K562 (cell line): ENCODE measurements at regions not wholly inside any gene's neighbourhood (a gene's known extent, or its start where the extent isn't known, plus 50 kb on each side); places are given as distances from the start of the nearest gene placed in this dataset.

Experiments used
- ATAC-seq: fragments of 200-7000 bp; cut with Tn5 transposase; 3 replicates; pipeline ENCODE4 v1.9.1; 2020; ENCODE audit warnings: moderate library complexity
- BruUV-seq: library from RNA; stranded (reverse); fragments of 400-500 nt; replicated peaks from 2 replicates; lab custom pipeline; 2021; lab: Mats Ljungman, UMichigan
- CTCF ChIA-PET: fragments of 300-600 bp; formaldehyde crosslinking; extraction: SDS; loops from one replicate; lab custom pipeline; 2021; ENCODE audit warnings: low intra/inter-chr PET ratio; lab: Yijun Ruan, JAX
- POLR2A ChIA-PET: fragments of 300-600, 350-650 bp; sonication (Branson Sonifier 250); formaldehyde crosslinking; extraction: SDS; loops from one replicate; lab custom pipeline; 2021; ENCODE audit warnings: antibody characterized with exemption, inconsistent platforms; lab: Yijun Ruan, JAX
- DNase-seq, 4 experiments: peaks; one replicate each; pipeline versions ENCODE4 v3.0.0 to v3.0.0-alpha.2; 2011 to 2018; ENCODE audit warnings: low spot score in 3 of 4, mixed read lengths in 3 of 4; ENCODE audit errors: extremely low read depth in 1 of 4
- FAIRE-seq: peaks from 2 replicates; lab custom pipeline; 2011; peaks lifted over from hg19 to GRCh38; lab: Jason Lieb, UNC
- H2AFZ ChIP-seq: 2 replicates; pipeline ENCODE4 v1.6.0; 2011; ENCODE audit warnings: low read depth, low read length, control low read depth, inconsistent platforms
- H3K27ac ChIP-seq: fragments of 200-600 bp; 3 replicates; pipeline ENCODE4 v1.8.0; 2011; ENCODE audit warnings: low read depth, mild to moderate bottlenecking, control low read depth, inconsistent platforms, low read length, moderate library complexity, mixed read lengths; ENCODE audit errors: extremely low read depth
- H3K27me3 ChIP-seq, 2 experiments: fragments of 300-600 bp in 1 of 2; 2 replicates in 1 of 2; 3 replicates in 1 of 2; pipeline versions ENCODE4 v1.6.0 to v1.8.0; 2011; ENCODE audit warnings: inconsistent platforms in 2 of 2, low read length in 2 of 2, mild to moderate bottlenecking in 1 of 2, mixed read lengths in 1 of 2, moderate library complexity in 1 of 2; ENCODE audit not compliant: control insufficient read depth in 2 of 2, insufficient read depth in 2 of 2
- H3K36me3 ChIP-seq: fragments of 300-600 bp; 3 replicates; pipeline ENCODE4 v1.8.0; 2011; ENCODE audit warnings: mild to moderate bottlenecking, low read length, inconsistent platforms; ENCODE audit not compliant: control insufficient read depth, insufficient read depth
- H3K4me1 ChIP-seq, 2 experiments: fragments of 200-600 bp in 1 of 2; replicated peaks in 1 of 2; 2 replicates in 1 of 2; 3 replicates in 1 of 2; pipeline versions ENCODE4 v1.5.1 to v1.8.0; 2011; ENCODE audit warnings: inconsistent platforms in 2 of 2, low read length in 2 of 2, mild to moderate bottlenecking in 1 of 2, mixed read lengths in 1 of 2, moderate library complexity in 1 of 2; ENCODE audit not compliant: control insufficient read depth in 2 of 2, insufficient read depth in 2 of 2
- H3K4me2 ChIP-seq: 2 replicates; pipeline ENCODE4 v1.6.1; 2011; ENCODE audit warnings: low read length, control low read depth, inconsistent platforms, mixed read lengths; ENCODE audit not compliant: insufficient read depth
- H3K4me3 ChIP-seq: fragments of 200-600 bp; sonication (generic), shearing (Covaris generic); 2 replicates; pipeline ENCODE4 v1.5.1; 2016; ENCODE audit warnings: control low read depth, inconsistent platforms
- H3K79me2 ChIP-seq: fragments of 200-600 bp; 3 replicates; pipeline ENCODE4 v1.8.0; 2011; ENCODE audit warnings: low read length, inconsistent platforms; ENCODE audit not compliant: control insufficient read depth, insufficient read depth
- H3K9ac ChIP-seq, 2 experiments: 2 replicates each; pipeline versions ENCODE4 v1.6.0 to v1.6.1; 2011; ENCODE audit warnings: low read depth in 2 of 2, low read length in 2 of 2, control low read depth in 1 of 2, inconsistent platforms in 1 of 2, mild to moderate bottlenecking in 1 of 2, mixed read lengths in 1 of 2; ENCODE audit not compliant: insufficient read depth in 1 of 2
- H3K9me1 ChIP-seq: one replicate; pipeline ENCODE4 v1.6.0; 2011; ENCODE audit warnings: inconsistent platforms, mild to moderate bottlenecking, low read length, moderate library complexity; ENCODE audit not compliant: control insufficient read depth, insufficient read depth
- H3K9me3 ChIP-seq: replicated peaks from 2 replicates; pipeline ENCODE4 v1.5.1; 2011; ENCODE audit warnings: low read depth, low read length, inconsistent platforms; ENCODE audit not compliant: control insufficient read depth, insufficient read depth
- H4K20me1 ChIP-seq: replicated peaks from 2 replicates; pipeline ENCODE4 v1.6.1; 2011; ENCODE audit warnings: low read length, inconsistent platforms, mixed read lengths; ENCODE audit not compliant: control insufficient read depth, insufficient read depth
- CTBP1 ChIP-seq: fragments of 450-650 bp; IDR thresholded peaks from 2 replicates; pipeline ENCODE4 v1.6.1; 2016; ENCODE audit warnings: borderline replicate concordance
- ZNF316 ChIP-seq: fragments of 450-650 bp; IDR thresholded peaks from 2 replicates; pipeline ENCODE4 v1.6.1; 2016
- WGBS: fragments of 100-300 bp; shearing (Covaris generic); methylation state at CpG from one replicate; pipeline ENCODE4 v1.1.6; 2016; ENCODE audit warnings: low coverage, mixed read lengths; ENCODE audit not compliant: insufficient coverage; ENCODE audit errors: missing lambda C conversion rate; 5-methylcytosine and 5-hydroxymethylcytosine counted together
- in situ Hi-C: fragments of 300-500 bp; cut with MboI; formaldehyde crosslinking; loops from 4 replicates; pipeline ENCODE4 v1.15.0; 2018; ENCODE audit warnings: inconsistent platforms, mixed read lengths
- intact Hi-C: fragments of 100-400 bp; cut with micrococcal nuclease; formaldehyde crosslinking; loops from 2 replicates; pipeline ENCODE4 v1.14.2; 2022
- TF ChIP-seq, protein P1 (sequence below), 2 experiments: fragments of 450-650 bp in 1 of 2; sonication (generic) in 1 of 2; formaldehyde crosslinking in 1 of 2; IDR thresholded peaks in 1 of 2; conservative IDR thresholded peaks in 1 of 2; 2 replicates each; pipeline versions ENCODE4 v1.6.1 to v1.8.1; 2016 to 2023; ENCODE audit warnings: mild to moderate bottlenecking in 2 of 2, moderate library complexity in 2 of 2, inconsistent platforms in 1 of 2, missing genetic modification reagents in 1 of 2

DNA sequence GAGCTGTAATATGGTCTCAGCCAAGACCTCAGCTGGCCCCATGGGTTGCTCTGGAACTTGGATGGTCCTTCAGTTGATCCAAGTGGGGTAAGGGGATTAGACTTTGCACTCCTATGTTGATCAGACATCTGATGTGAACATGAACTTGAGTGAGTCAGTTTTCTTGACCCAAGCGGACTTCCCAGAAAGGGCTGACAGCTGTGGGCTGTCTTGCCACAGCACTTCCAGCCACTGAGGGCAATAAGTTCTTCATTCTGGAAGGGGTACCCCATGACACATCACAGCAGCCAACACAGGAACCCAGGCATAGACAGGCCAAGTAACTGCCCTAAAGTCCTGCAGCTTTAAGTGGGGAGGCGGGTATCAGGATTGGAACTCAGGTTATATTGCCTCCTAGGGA is 93.9 kb upstream of the USP24 start:
- intact Hi-C loops, result no loop called here
- DNase-seq, result no peak
- Histone ChIP-seq H3K4me3 (no peak overlapping the region), H3K36me3 (no peaks in the 10 kb centered on the region), H3K4me1 (no peaks in the 10 kb centered on the region), H3K9me1 (no peaks in the 10 kb centered on the region), H3K9ac (no peak overlapping the region), H3K27ac (no peak overlapping the region)
- CTCF ChIA-PET, result no interaction called here
- ATAC-seq, result no peak
- TF ChIP-seq CTBP1, result no peak
- TF ChIP-seq, all 486 proteins: peak for 0
- WGBS, result 0% methylated on average over 2 of the region's 2 CpGs
- peaks cover 0 to 44% of the 10 kb centered on the region in 2 experiments; a peak in 4 of 5 replicates for H3K27me3 ChIP-seq
- H3K4me2 ChIP-seq, result no peak overlapping the region
- POLR2A ChIA-PET, result no interaction called here
- H3K9me3 ChIP-seq, result no peaks in the 10 kb centered on the region
- H3K79me2 ChIP-seq, result no peaks in the 10 kb centered on the region
- in situ Hi-C loops, result no loop called here
- no peaks in the 10 kb centered on the region for H4K20me1 ChIP-seq
- no peak for FAIRE-seq
- no TSS peak for BruUV-seq
- H2AFZ ChIP-seq, result no peak overlapping the region

DNA sequence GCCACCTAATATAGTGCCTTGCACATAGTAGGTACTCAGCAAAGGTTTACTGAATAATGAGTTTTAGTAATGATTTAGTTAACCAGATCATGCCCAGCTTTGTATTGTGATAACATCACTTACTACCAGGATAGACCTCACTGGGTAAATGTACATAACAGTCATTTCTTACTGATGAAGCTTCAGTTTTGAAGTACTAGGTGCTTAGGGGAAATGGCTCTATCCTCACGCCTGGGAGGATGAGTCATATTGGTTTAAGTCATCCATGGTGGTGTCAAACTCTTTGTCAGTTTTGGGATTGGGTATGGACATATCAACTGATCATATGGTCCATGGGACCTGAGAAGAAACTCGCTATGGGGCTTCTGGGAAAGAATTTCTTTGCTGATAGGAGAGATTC is 90.6 kb upstream of the USP24 start:
- Histone ChIP-seq H3K4me3 (no peak overlapping the region), H3K79me2 (no peaks in the 10 kb centered on the region), H3K27me3 (peaks cover 0 to 39% of the 10 kb centered on the region in 2 experiments), H3K4me2 (no peak overlapping the region), H4K20me1 (no peaks in the 10 kb centered on the region), H2AFZ (no peak overlapping the region), H3K9ac (no peak overlapping the region), H3K36me3 (no peaks in the 10 kb centered on the region), H3K9me3 (no peaks in the 10 kb centered on the region), H3K9me1 (no peaks in the 10 kb centered on the region), H3K27ac (no peak overlapping the region), H3K4me1 (no peaks in the 10 kb centered on the region)
- in situ Hi-C loops (no loop called here), intact Hi-C loops (no loop called here)
- BruUV-seq, result no TSS peak
- FAIRE-seq, result no peak
- CTCF ChIA-PET, result interaction anchor here (0.6 kb wide), 1 partner anchor 21 kb away, joined by 4 read pairs; no protein-coding TSS in a partner anchor
- DNase-seq, result no peak
- TF ChIP-seq, protein P1, sequence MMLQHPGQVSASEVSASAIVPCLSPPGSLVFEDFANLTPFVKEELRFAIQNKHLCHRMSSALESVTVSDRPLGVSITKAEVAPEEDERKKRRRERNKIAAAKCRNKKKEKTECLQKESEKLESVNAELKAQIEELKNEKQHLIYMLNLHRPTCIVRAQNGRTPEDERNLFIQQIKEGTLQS (IDR thresholded peaks at IDR 0.05), result peak; percentile 25; the same call in 1 of the 2 replicates
- TF ChIP-seq, protein P1 (CRISPR knock-in tag; conservative IDR thresholded peaks at IDR 0.05), result no peak
- TF ChIP-seq ZNF316, result no peak
- WGBS, result 0% methylated on average over 1 of the region's 2 CpGs
- POLR2A ChIA-PET, result no interaction called here
- no peak for ATAC-seq
